Activated CD4-positive, alpha-beta memory T cell treated with anti-CD3 and anti-CD28 coated beads, Interleukin-2, amount 10 ng/mL, durations not matched to agents 7 days and 5 days (primary cell): ENCODE measurements at regions not wholly inside any gene's neighbourhood (a gene's known extent, or its start where the extent isn't known, plus 50 kb on each side); places are given as distances from the start of the nearest gene placed in this dataset.

Source experiments
- CTCF ChIA-PET: fragments of 350-600 bp; sonication (Branson Sonifier 250); formaldehyde crosslinking; loops from one replicate; lab custom pipeline; 2021; ENCODE audit warnings: antibody characterized with exemption, inconsistent platforms; lab: Charles Lee
- POLR2A ChIA-PET: fragments of 350-600 bp; sonication (Branson Sonifier 250); formaldehyde crosslinking; loops from one replicate; lab custom pipeline; 2021; ENCODE audit warnings: antibody characterized with exemption; lab: Charles Lee
- DNase-seq: peaks from one replicate; pipeline ENCODE4 v3.0.0-alpha.2; 2020
- H3K27ac Mint-ChIP-seq: one replicate; pipeline ENCODE4 v1.8.0; 2021; ENCODE audit warnings: mild to moderate bottlenecking, mixed read lengths
- H3K27me3 Mint-ChIP-seq: one replicate; pipeline ENCODE4 v1.8.0; 2021; ENCODE audit warnings: mixed read lengths
- H3K36me3 Mint-ChIP-seq: one replicate; pipeline ENCODE4 v1.8.0; 2021; ENCODE audit warnings: low read depth, mixed read lengths
- H3K4me1 Mint-ChIP-seq: one replicate; pipeline ENCODE4 v1.8.0; 2021; ENCODE audit warnings: mixed read lengths
- H3K4me3 Mint-ChIP-seq: one replicate; pipeline ENCODE4 v1.8.0; 2021; ENCODE audit warnings: mild to moderate bottlenecking, mixed read lengths
- H3K9me3 Mint-ChIP-seq: one replicate; pipeline ENCODE4 v1.8.0; 2021; ENCODE audit warnings: mixed read lengths

DNA sequence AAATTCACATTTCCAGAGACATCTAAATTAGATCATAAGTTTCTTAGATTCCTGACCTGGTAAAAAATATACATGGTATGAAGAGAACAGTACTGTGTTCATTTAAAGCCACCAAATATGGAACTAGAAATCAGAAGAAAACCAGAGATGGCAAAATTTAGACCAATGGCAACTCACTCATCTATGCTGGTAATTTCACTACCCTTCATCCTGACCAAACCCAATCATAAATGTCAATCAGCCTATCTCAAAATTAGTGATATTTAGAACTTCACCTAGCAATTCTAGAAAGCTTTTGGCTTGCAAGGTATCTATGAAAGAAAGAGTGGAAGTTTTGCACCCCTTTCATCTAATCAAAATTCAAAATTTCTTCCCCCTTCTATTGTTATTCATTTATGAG is 107.7 kb downstream of the NIBAN1 start:
- Mint-ChIP-seq H3K27me3 (no peaks in the 10 kb centered on the region), H3K9me3 (peaks cover 3% of the 10 kb centered on the region), H3K4me1 (peaks cover 63% of the 10 kb centered on the region), H3K4me3 (peak overlapping the region; percentile 16), H3K27ac (peak overlapping the region; percentile 85), H3K36me3 (peaks cover 66% of the 10 kb centered on the region)
- CTCF ChIA-PET: interaction anchor here (0.7 to 2.1 kb wide), 7 partner anchors 25 to 909 kb away, joined by 3 to 9 read pairs (median 4); partner anchors contain the start of gene NIBAN1
- POLR2A ChIA-PET: interaction anchor here (1.1 to 3.4 kb wide), 11 partner anchors 9 to 207 kb away, joined by 3 to 51 read pairs (median 5); partner anchors contain the start of gene NIBAN1
- no peak for DNase-seq

DNA sequence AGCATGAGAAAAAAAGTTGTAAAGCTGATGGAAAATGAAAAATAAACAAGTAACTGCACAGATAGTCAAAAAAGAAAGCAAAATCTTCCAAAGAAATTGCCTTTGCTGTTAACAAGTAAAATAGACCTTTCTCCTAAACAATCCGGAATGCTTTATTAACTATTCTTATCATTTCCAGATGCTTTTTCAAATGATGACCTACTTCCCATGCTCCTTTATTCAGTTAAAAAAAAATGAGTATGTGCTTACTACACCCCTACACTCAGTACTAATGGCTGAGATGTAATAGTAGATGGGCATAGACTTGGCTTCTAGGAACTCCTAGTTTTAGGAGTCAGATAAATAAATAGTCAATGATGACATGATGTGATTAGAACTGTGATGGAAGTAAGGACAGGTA is 108.5 kb downstream of the NIBAN1 start:
- Mint-ChIP-seq H3K9me3 (peaks cover 3% of the 10 kb centered on the region), H3K36me3 (peaks cover 62% of the 10 kb centered on the region), H3K4me3 (no peak overlapping the region), H3K4me1 (peaks cover 61% of the 10 kb centered on the region), H3K27me3 (no peaks in the 10 kb centered on the region), H3K27ac (peak overlapping the region; percentile 85)
- POLR2A ChIA-PET: interaction anchor here (0.9 to 3.4 kb wide), 5 partner anchors 22 to 107 kb away, joined by 3 to 51 read pairs (median 19); partner anchors contain the start of gene NIBAN1
- CTCF ChIA-PET: interaction anchor here (2.1 kb wide), 1 partner anchor 26 kb away, joined by 9 read pairs; no protein-coding TSS in a partner anchor
- DNase-seq: no peak

DNA sequence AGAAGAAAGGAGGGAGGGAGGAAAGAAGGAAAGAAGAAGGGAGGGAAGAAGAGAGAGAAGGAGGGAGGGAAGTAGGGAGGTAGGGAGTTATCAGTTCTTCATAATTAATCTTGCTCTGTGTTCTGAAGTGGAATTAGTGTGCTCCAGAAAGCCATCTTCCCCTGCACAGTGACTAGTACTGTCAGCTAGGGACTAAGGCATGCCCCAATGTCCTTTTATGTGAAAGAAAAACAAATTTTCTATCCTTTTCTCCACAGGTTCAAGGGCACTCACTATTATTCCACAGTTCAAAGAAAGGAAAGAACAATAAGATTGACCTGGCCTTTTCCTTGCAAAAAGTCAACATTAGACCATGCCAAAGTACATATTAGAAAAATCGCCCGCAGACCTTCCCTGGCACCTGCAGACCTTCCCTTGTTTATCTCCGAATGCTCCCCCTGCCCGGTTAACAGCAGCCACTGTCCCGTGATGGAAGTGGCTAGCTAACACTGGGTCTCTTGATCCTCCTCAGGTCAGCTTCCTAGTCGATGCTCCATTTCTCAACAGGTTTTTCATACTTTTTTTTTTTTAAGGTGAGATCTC is 107.2 kb upstream of the EDEM3 start:
- no peak for DNase-seq
- Mint-ChIP-seq H3K4me1 (peaks cover 32% of the 10 kb centered on the region), H3K36me3 (peaks cover 41% of the 10 kb centered on the region), H3K27me3 (no peaks in the 10 kb centered on the region), H3K27ac (no peak overlapping the region), H3K4me3 (no peak overlapping the region), H3K9me3 (no peaks in the 10 kb centered on the region)
- POLR2A ChIA-PET: no interaction called here
- CTCF ChIA-PET: no interaction called here

DNA sequence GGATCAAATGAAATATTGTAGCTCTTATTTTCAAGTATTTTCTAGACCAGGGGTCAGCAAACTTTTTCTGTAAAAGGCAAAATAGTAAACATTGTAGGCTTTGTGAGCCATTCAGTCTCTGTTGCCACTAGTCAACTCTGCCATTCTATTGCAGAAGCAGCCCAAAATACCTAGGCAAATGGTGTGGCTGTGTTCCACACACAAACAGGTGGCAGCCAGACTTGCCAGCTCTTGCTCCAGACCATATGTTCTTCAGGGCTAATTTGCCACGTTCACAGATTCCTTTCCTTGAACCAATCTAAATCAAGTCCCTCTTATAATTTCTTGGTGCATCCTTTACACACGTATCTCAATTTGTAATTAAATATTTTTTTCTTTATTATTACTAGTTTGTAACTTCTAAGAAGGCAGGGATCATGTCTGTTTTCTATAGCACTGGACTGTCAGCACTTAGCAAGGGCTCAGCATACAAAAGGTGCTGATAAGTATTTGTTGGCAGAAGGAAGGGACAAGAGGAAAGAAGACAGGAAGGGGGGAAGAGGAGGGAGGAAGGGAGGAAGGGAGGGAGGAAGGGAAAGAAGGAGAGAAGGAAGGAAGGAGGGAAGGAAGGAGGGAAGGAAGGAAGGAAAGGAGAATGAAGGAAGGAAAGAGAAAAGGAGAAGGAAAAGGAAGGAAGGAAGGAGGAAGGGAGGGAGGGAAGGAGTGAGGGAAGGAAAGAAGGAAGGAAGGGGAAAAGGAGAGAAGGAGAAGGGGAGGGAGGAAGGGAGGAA is 106.5 kb upstream of the EDEM3 start:
- no peaks in the 10 kb centered on the region for H3K9me3 Mint-ChIP-seq
- no peaks in the 10 kb centered on the region for H3K27me3 Mint-ChIP-seq
- H3K4me3 Mint-ChIP-seq: no peak overlapping the region
- H3K4me1 Mint-ChIP-seq: peaks cover 29% of the 10 kb centered on the region
- no peak overlapping the region for H3K27ac Mint-ChIP-seq
- CTCF ChIA-PET: interaction anchor here (0.9 kb wide), 1 partner anchor 30 kb away, joined by 3 read pairs; no protein-coding TSS in a partner anchor
- POLR2A ChIA-PET: interaction anchor here (0.9 kb wide), 2 partner anchors 21 to 113 kb away, joined by 3 read pairs; partner anchors contain the start of gene NIBAN1
- DNase-seq: no peak
- H3K36me3 Mint-ChIP-seq: peaks cover 39% of the 10 kb centered on the region

DNA sequence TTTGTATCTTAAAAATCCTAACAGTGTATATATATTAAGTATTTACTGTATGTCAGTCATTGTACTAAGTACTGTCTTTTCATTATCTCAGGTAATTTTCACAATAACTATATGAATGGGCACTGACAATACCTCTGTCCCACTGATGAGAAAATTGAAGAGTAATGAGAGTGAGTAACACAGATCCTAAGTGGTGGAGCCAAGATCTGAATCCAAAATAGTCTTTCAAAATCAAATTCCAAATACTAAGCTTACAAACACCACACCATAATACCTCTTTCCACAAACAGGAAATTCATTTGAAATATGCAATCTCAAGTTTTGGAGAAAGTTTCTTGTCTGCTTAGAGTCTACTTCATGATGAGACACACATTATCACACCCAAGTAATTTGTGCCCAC is 105.9 kb upstream of the EDEM3 start:
- CTCF ChIA-PET: interaction anchor here (0.9 kb wide), 1 partner anchor 31 kb away, joined by 3 read pairs; no protein-coding TSS in a partner anchor
- POLR2A ChIA-PET: interaction anchor here (0.9 kb wide), 2 partner anchors 20 to 114 kb away, joined by 3 read pairs; partner anchors contain the start of gene NIBAN1
- Mint-ChIP-seq H3K27me3 (no peaks in the 10 kb centered on the region), H3K9me3 (no peaks in the 10 kb centered on the region), H3K4me1 (peaks cover 23% of the 10 kb centered on the region), H3K36me3 (peaks cover 33% of the 10 kb centered on the region), H3K4me3 (no peak overlapping the region), H3K27ac (no peak overlapping the region)
- no peak for DNase-seq

DNA sequence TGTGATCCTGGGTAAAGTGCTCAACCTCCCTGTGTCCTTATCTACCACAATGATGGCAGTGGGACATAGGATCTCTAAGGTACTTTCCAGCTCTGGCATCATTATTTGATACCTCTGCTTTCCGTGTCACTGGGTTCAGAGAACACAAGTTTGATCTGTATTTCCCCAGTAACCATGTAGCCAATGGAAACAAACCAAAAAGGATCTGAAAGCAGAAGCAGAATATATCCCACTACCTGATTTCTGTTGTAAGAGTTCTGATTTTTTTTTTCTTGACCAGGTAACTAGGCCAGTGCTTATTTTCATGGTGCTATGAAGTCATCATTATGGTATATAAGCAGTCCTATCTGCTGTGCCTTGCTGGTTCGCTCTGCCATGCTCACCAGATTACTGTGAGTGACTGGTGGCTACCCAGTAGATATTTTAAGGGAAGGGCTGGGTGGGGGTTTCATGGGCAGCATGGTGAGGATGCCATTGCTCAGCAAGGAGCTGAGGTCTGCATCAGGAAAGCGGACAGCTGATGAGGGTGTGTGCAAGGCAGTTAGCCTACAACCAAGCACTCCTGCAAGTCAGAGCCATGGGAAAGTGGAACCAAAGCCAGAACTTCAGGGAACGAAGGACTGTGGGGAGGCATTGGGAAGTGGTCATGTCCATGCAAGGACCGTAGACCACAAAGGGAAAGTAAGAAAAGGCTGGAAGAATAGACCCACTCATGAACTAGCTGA is 104.9 kb upstream of the EDEM3 start:
- no peak for DNase-seq
- Mint-ChIP-seq H3K27me3 (no peaks in the 10 kb centered on the region), H3K9me3 (no peaks in the 10 kb centered on the region), H3K4me1 (peaks cover 15% of the 10 kb centered on the region), H3K36me3 (peaks cover 26% of the 10 kb centered on the region), H3K27ac (no peak overlapping the region), H3K4me3 (no peak overlapping the region)
- ChIA-PET CTCF (no interaction called here), POLR2A (no interaction called here)

DNA sequence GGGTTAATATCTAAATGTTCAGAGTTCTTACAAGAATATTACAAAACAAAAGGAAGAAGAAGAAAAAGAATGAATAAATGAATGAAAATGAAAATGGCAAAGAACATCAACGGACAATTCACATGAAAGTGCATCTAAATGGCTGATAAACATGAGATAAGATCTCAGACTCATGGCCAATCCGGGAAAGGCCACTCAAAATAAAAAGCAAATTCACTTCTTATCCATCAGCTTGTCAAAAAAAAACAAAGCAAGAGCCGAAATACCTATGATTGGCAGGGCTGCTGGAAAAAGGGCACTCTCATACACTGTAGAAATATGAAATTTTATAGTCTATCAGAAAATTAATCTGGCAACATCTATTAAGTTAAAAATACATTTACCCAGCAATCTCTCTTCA is 103.6 kb upstream of the EDEM3 start:
- no peak overlapping the region for H3K4me3 Mint-ChIP-seq
- POLR2A ChIA-PET: interaction anchor here (1.3 kb wide), 1 partner anchor 8 kb away, joined by 5 read pairs; no protein-coding TSS in a partner anchor
- peaks cover 30% of the 10 kb centered on the region for H3K36me3 Mint-ChIP-seq
- CTCF ChIA-PET: no interaction called here
- H3K4me1 Mint-ChIP-seq: peaks cover 15% of the 10 kb centered on the region
- no peak for DNase-seq
- no peak overlapping the region for H3K27ac Mint-ChIP-seq
- H3K27me3 Mint-ChIP-seq: no peaks in the 10 kb centered on the region
- H3K9me3 Mint-ChIP-seq: no peaks in the 10 kb centered on the region

DNA sequence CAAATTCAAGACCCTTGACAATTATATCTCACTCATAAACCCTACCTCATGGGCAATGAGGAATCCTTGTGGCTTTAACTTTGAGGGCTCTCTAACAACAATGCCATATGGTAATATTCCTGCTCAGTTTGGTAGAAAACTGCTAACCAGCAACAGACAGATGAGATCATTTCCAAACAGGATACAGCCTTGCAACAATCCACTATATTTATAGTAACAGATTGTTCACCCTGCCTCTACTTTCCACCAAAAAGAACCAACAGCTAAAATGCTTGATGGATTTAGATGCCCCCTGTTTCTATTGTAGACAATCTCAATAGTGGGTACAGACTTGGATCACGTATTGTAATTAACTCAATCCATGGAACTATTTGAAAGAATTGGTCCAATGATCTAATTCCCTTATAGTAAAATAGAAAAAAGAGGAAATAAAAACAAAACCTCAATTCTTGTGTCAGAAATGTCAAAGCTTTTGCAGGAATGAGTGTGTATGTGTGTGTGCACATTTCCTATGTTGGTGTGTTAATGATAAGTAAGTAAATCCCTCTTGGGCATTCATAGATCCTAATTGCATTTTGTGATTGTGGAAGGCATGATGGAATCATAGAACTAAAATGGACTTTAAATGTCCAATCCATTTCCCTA is 100.0 kb upstream of the EDEM3 start:
- ChIA-PET POLR2A (interaction anchor here (2.4 kb wide), 1 partner anchor 11 kb away, joined by 10 read pairs; no protein-coding TSS in a partner anchor), CTCF (no interaction called here)
- peaks cover 28% of the 10 kb centered on the region for H3K36me3 Mint-ChIP-seq
- H3K9me3 Mint-ChIP-seq: no peaks in the 10 kb centered on the region
- H3K27me3 Mint-ChIP-seq: no peaks in the 10 kb centered on the region
- no peak overlapping the region for H3K27ac Mint-ChIP-seq
- peaks cover 10% of the 10 kb centered on the region for H3K4me1 Mint-ChIP-seq
- H3K4me3 Mint-ChIP-seq: no peak overlapping the region
- no peak for DNase-seq

DNA sequence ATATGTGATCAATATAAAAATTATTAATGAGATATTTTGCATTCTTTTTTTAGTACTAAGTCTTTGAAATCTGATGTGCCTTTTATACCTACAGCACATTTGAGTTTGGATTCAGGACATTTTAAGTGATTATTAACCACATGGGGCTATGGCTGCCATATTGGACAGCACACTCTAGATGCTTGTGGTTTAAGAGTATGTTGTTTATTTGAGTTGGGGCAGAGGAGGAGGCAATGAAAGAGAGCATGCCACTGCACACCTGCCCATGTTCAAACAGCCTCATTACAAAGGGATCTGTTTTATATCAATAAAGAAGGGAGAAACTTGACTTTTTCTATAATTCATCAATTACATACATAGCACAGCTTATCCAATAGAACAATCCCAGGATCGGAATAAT is 99.4 kb upstream of the EDEM3 start:
- Mint-ChIP-seq H3K27ac (no peak overlapping the region), H3K36me3 (peaks cover 28% of the 10 kb centered on the region), H3K4me1 (peaks cover 10% of the 10 kb centered on the region), H3K9me3 (no peaks in the 10 kb centered on the region), H3K27me3 (no peaks in the 10 kb centered on the region), H3K4me3 (no peak overlapping the region)
- CTCF ChIA-PET: no interaction called here
- no peak for DNase-seq
- POLR2A ChIA-PET: interaction anchor here (2.4 kb wide), 1 partner anchor 10 kb away, joined by 10 read pairs; no protein-coding TSS in a partner anchor

DNA sequence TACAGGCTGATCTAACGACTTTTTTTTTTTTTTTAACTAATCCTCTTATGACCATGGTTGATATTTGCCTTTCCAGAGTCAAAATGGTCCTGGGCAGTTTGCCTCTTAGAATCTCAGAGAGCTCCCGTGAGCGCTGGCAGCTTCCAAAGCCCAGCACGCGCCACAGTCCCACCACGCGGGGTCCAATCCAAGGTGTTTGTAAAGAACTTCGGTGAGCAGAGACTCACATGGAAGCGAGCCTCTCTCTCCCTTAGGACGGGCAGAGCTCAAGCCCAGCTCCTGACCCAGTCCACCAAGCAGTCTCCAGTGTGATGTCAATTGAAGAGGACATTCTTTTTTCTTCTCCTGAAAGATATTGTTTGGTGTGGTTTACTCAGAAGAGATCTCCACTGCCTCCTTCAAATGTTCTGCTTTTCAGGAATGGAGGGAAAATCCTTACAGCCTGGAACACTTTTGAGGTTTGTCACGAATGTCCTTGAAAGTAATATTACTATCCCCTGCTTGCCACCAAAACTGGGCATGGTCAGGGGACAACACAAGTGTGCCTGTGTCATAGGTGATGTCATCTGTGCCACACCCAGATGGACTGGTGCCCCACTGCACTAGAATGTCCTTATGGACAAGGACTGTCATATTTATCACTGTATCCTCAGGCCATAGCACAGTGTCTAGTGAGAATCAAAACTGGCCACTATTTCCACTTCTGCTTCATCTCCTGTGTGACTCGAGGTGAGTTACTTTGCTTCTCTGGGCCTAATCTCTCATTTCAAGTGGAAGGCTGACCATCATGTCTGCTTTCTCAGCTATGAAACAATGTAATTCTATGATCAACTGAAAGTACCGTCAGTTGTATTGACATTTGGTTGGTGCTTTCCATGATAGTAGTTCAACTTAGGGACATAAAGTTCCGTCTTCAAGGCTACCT is 97.4 kb upstream of the EDEM3 start:
- Mint-ChIP-seq H3K36me3 (peaks cover 25% of the 10 kb centered on the region), H3K27ac (no peak overlapping the region), H3K27me3 (no peaks in the 10 kb centered on the region), H3K4me1 (peaks cover 8% of the 10 kb centered on the region), H3K9me3 (no peaks in the 10 kb centered on the region), H3K4me3 (no peak overlapping the region)
- DNase-seq: no peak
- ChIA-PET POLR2A (interaction anchor here (2.4 kb wide), 1 partner anchor 8 kb away, joined by 10 read pairs; no protein-coding TSS in a partner anchor), CTCF (no interaction called here)

DNA sequence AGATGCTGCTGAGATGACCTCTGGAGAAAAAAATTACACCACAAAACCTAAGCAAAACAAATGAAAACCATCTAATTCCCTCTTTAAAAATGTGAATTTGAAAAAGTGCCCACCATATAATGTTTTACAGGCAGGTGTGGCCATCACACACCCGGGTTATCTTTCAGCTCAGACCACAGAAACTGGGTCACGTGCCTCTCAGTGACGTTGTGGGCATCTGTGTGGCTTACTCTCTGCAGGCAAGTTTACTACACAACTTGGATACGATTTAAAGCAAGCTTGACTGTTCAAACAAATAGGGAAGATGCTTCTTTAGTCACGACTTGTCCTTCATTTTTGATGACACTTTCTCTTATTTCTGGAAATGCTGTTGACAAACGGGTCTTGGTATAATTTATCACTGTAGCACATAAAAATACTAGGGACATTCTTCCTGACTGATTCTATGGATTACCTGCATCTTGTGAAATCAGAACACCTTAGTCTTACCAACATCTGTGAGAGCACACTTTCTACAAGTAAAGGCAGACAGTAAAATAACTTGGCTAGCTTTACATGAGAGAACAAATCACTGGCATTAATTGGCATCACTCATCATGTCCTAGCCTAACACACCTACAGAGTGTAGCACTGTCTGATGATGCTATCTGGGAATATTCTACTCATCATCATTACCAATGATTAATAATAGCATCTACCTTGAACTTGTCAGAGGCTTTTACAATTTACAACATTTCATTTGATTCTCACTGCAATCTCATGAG is 89.3 kb upstream of the EDEM3 start:
- peaks cover 5% of the 10 kb centered on the region for H3K9me3 Mint-ChIP-seq
- H3K36me3 Mint-ChIP-seq: peaks cover 25% of the 10 kb centered on the region
- H3K27ac Mint-ChIP-seq: peak overlapping the region; percentile 62
- ChIA-PET CTCF (interaction anchor here (0.5 to 1.5 kb wide), 6 partner anchors 16 to 49 kb away, joined by 3 read pairs; no protein-coding TSS in a partner anchor), POLR2A (interaction anchor here (0.8 to 4.0 kb wide), 11 partner anchors 10 to 132 kb away, joined by 3 to 19 read pairs (median 6); partner anchors contain the start of genes EDEM3 and NIBAN1)
- peak; percentile 83 for DNase-seq
- peaks cover 49% of the 10 kb centered on the region for H3K4me1 Mint-ChIP-seq
- no peak overlapping the region for H3K4me3 Mint-ChIP-seq
- no peaks in the 10 kb centered on the region for H3K27me3 Mint-ChIP-seq
